ENCODE measurements at regions not wholly inside any gene's neighbourhood (a gene's known extent, or its start where the extent isn't known, plus 50 kb on each side); places are given as distances from the start of the nearest gene placed in this dataset.

DNA sequence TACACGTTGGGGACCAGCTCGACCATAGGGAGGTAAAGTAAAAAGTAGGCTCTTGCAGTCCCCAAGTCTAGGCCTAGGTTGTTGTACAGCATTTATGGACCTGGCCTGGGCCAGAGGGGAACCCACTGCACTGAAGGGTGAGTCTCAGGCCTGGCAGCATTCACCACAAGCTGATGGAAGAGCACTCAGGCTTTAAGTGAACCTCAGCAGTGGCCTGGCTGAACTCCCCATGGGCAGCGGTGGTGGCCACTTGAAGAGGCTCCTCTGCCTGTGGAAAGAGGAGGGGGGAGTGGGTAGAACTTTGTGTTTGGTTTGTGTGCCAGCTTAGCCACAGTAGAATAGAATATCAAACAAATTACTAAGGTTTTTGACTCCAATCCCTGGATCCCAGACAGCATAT lies 176.2 kb upstream of the PRMT6 start:
- Histone ChIP-seq H3K4me1 (ENCODE audit: insufficient read depth, low read length, poor library complexity, severe bottlenecking) (no peaks in the 10 kb centered on the region), H2AFZ (ENCODE audit: low read length) (no peak overlapping the region), H3K79me2 (ENCODE audit: insufficient read depth, low read length) (no peaks in the 10 kb centered on the region), H3K4me3 (ENCODE audit: low read length, poor library complexity, severe bottlenecking) (no peak overlapping the region), H3K4me2 (ENCODE audit: low read depth, low read length, poor library complexity, severe bottlenecking) (no peak overlapping the region), H3F3A (ENCODE audit: low read depth) (no peaks in the 10 kb centered on the region), H3K9me3 (ENCODE audit: insufficient read depth, low read depth, low read length) (no peaks in the 10 kb centered on the region), H3K9me2 (replicated peaks; ENCODE audit: low read depth, low read length) (no peaks in the 10 kb centered on the region), H3K9ac (ENCODE audit: low read depth, low read length, poor library complexity, severe bottlenecking) (no peak overlapping the region), H4K20me1 (ENCODE audit: insufficient read depth, low read length, poor library complexity, severe bottlenecking) (no peaks in the 10 kb centered on the region), H3K36me3 (ENCODE audit: insufficient read depth, low read length) (no peaks in the 10 kb centered on the region), H3K27me3 (ENCODE audit: insufficient read depth, low read length, poor library complexity, severe bottlenecking) (no peaks in the 10 kb centered on the region)
- TF ChIP-seq EZH2phosphoT487 (IDR thresholded peaks at IDR 0.05; ENCODE audit: borderline replicate concordance) (no peak), CTCF (conservative IDR thresholded peaks at IDR 0.05; ENCODE audit: low read length) (no peak)

DNA sequence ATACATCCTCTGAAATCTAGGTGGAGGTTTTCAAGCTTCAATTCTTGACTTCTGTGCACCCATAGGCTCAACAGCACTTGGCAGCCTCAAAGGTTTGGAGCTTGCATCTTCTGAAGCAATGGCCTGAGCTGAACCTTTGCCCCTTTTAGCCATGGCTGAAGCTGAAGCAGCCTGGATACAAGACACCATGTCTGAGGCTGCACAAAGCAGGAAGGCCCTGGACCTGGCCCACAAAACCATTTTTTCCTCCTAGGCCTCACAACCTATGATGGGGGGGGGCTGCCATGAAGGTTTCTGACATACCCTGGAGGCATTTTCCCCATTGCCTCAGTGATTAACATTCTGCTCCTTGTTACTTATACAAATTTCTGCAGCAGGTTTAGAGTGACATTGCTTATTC lies 173.3 kb upstream of the PRMT6 start:
- H3K79me2 ChIP-seq (ENCODE audit: insufficient read depth, low read length), result no peaks in the 10 kb centered on the region
- no peaks in the 10 kb centered on the region for H3K36me3 ChIP-seq (ENCODE audit: insufficient read depth, low read length)
- no peak overlapping the region for H3K9ac ChIP-seq (ENCODE audit: low read depth, low read length, poor library complexity, severe bottlenecking)
- H3F3A ChIP-seq (ENCODE audit: low read depth), result no peaks in the 10 kb centered on the region
- H3K4me3 ChIP-seq (ENCODE audit: low read length, poor library complexity, severe bottlenecking), result no peak overlapping the region
- H3K27me3 ChIP-seq (ENCODE audit: insufficient read depth, low read length, poor library complexity, severe bottlenecking), result no peaks in the 10 kb centered on the region
- H3K4me2 ChIP-seq (ENCODE audit: low read depth, low read length, poor library complexity, severe bottlenecking), result no peak overlapping the region
- no peak overlapping the region for H2AFZ ChIP-seq (ENCODE audit: low read length)
- TF ChIP-seq EZH2phosphoT487 (IDR thresholded peaks at IDR 0.05; ENCODE audit: borderline replicate concordance) (no peak), CTCF (conservative IDR thresholded peaks at IDR 0.05; ENCODE audit: low read length) (no peak)
- H4K20me1 ChIP-seq (ENCODE audit: insufficient read depth, low read length, poor library complexity, severe bottlenecking), result no peaks in the 10 kb centered on the region
- H3K9me2 ChIP-seq (replicated peaks; ENCODE audit: low read depth, low read length), result no peaks in the 10 kb centered on the region
- no peaks in the 10 kb centered on the region for H3K4me1 ChIP-seq (ENCODE audit: insufficient read depth, low read length, poor library complexity, severe bottlenecking)
- H3K9me3 ChIP-seq (ENCODE audit: insufficient read depth, low read depth, low read length), result no peaks in the 10 kb centered on the region

DNA sequence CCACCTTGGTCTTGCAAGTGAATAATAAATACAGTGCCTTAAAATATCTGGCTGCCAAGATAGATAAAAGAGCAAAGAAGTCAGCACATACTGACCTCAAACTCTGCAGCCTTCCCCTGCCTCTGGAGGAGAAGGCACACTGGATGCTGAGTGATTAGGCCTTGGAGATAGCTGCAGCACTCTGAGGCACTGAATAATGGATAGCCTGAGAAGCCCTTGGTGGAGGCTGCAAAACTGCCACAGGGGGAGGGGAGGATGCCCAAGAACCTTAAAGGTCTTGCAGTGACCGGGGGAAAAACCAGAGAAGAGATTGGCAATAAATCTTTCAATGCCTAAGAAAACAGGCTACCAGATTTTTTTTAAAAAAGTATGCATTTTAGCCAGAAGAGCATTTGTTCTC lies 167.4 kb upstream of the PRMT6 start:
- Histone ChIP-seq H3K9ac (ENCODE audit: low read depth, low read length, poor library complexity, severe bottlenecking) (no peak overlapping the region), H3K9me2 (replicated peaks; ENCODE audit: low read depth, low read length) (no peaks in the 10 kb centered on the region), H3K4me1 (ENCODE audit: insufficient read depth, low read length, poor library complexity, severe bottlenecking) (no peaks in the 10 kb centered on the region), H3K79me2 (ENCODE audit: insufficient read depth, low read length) (no peaks in the 10 kb centered on the region), H3K9me3 (ENCODE audit: insufficient read depth, low read depth, low read length) (no peaks in the 10 kb centered on the region), H3K27me3 (ENCODE audit: insufficient read depth, low read length, poor library complexity, severe bottlenecking) (no peaks in the 10 kb centered on the region), H3K36me3 (ENCODE audit: insufficient read depth, low read length) (no peaks in the 10 kb centered on the region), H3K4me3 (ENCODE audit: low read length, poor library complexity, severe bottlenecking) (no peak overlapping the region), H4K20me1 (ENCODE audit: insufficient read depth, low read length, poor library complexity, severe bottlenecking) (no peaks in the 10 kb centered on the region), H3K4me2 (ENCODE audit: low read depth, low read length, poor library complexity, severe bottlenecking) (no peak overlapping the region), H3F3A (ENCODE audit: low read depth) (no peaks in the 10 kb centered on the region), H2AFZ (ENCODE audit: low read length) (no peak overlapping the region)
- TF ChIP-seq CTCF (conservative IDR thresholded peaks at IDR 0.05; ENCODE audit: low read length) (no peak), EZH2phosphoT487 (IDR thresholded peaks at IDR 0.05; ENCODE audit: borderline replicate concordance) (no peak)
